ENCODE measurements at regions not wholly inside any gene's neighbourhood (a gene's known extent, or its start where the extent isn't known, plus 50 kb on each side); places are given as distances from the start of the nearest gene placed in this dataset.

- H3K9me3 ChIP-seq (ENCODE audit: insufficient read depth, low read depth, low read length): no peaks in the 10 kb centered on the region
- no peak overlapping the region for H3K4me2 ChIP-seq (ENCODE audit: low read length)
- H3K36me3 ChIP-seq (ENCODE audit: insufficient read depth, low read length): no peaks in the 10 kb centered on the region
- DNase-seq (ENCODE audit: low read depth): no peak
- H4K20me1 ChIP-seq (ENCODE audit: insufficient read depth, low read length): no peaks in the 10 kb centered on the region
- H3K4me1 ChIP-seq (ENCODE audit: insufficient read depth, low read length): no peaks in the 10 kb centered on the region
- H3K27me3 Mint-ChIP-seq (ENCODE audit: low read depth, unreplicated experiment): no peaks in the 10 kb centered on the region
- no peak for TF ChIP-seq CTCF (IDR thresholded peaks at IDR 0.05; ENCODE audit: insufficient read depth, low read depth, low read length)
- no peak for TF ChIP-seq EZH2 (IDR thresholded peaks at IDR 0.05; ENCODE audit: insufficient read depth, low read length)
- peaks cover 2% of the 10 kb centered on the region for H3K9me3 Mint-ChIP-seq (ENCODE audit: unreplicated experiment)
- no peaks in the 10 kb centered on the region for H3K79me2 ChIP-seq (ENCODE audit: insufficient read depth, low read length)
- no peak overlapping the region for H3K4me3 ChIP-seq (ENCODE audit: insufficient read depth, low read depth, low read length)
- no peaks in the 10 kb centered on the region for H3K27me3 ChIP-seq (ENCODE audit: insufficient read depth, low read length)
- no peaks in the 10 kb centered on the region for H3K36me3 Mint-ChIP-seq (ENCODE audit: low read depth, unreplicated experiment)
- H3K4me1 Mint-ChIP-seq (ENCODE audit: low read depth, unreplicated experiment): peaks cover 1% of the 10 kb centered on the region
- H3K4me3 Mint-ChIP-seq (ENCODE audit: unreplicated experiment): no peak overlapping the region
- FAIRE-seq: no peak
- no peak overlapping the region for H2AFZ ChIP-seq (ENCODE audit: low read depth, low read length)
- H3K9ac ChIP-seq (ENCODE audit: low read length): no peak overlapping the region
- H3K27ac Mint-ChIP-seq (ENCODE audit: unreplicated experiment): no peak overlapping the region
- H3K27ac ChIP-seq (ENCODE audit: low read depth, low read length): no peak overlapping the region
Measured at GRCh38 chr6:128616342-128616741, 95.9 kb upstream of the PTPRK start.

GRCh38 chr6:128606611-128607010 lies 86.2 kb upstream of the PTPRK start:
- Histone ChIP-seq H3K4me2 (ENCODE audit: low read length) (no peak overlapping the region), H3K36me3 (ENCODE audit: insufficient read depth, low read length) (no peaks in the 10 kb centered on the region), H4K20me1 (ENCODE audit: insufficient read depth, low read length) (no peaks in the 10 kb centered on the region), H3K9me3 (ENCODE audit: insufficient read depth, low read depth, low read length) (no peaks in the 10 kb centered on the region), H3K4me3 (ENCODE audit: insufficient read depth, low read depth, low read length) (no peak overlapping the region), H2AFZ (ENCODE audit: low read depth, low read length) (no peak overlapping the region), H3K27ac (ENCODE audit: low read depth, low read length) (no peak overlapping the region), H3K4me1 (ENCODE audit: insufficient read depth, low read length) (no peaks in the 10 kb centered on the region), H3K9ac (ENCODE audit: low read length) (no peak overlapping the region), H3K27me3 (ENCODE audit: insufficient read depth, low read length) (no peaks in the 10 kb centered on the region), H3K79me2 (ENCODE audit: insufficient read depth, low read length) (no peaks in the 10 kb centered on the region)
- Mint-ChIP-seq H3K4me3 (ENCODE audit: unreplicated experiment) (no peak overlapping the region), H3K36me3 (ENCODE audit: low read depth, unreplicated experiment) (no peaks in the 10 kb centered on the region), H3K27ac (ENCODE audit: unreplicated experiment) (no peak overlapping the region), H3K9me3 (ENCODE audit: unreplicated experiment) (no peaks in the 10 kb centered on the region), H3K27me3 (ENCODE audit: low read depth, unreplicated experiment) (no peaks in the 10 kb centered on the region), H3K4me1 (ENCODE audit: low read depth, unreplicated experiment) (peaks cover 15% of the 10 kb centered on the region)
- FAIRE-seq (no peak), DNase-seq (ENCODE audit: low read depth) (no peak)
- TF ChIP-seq EZH2 (IDR thresholded peaks at IDR 0.05; ENCODE audit: insufficient read depth, low read length): no peak
- TF ChIP-seq CTCF (IDR thresholded peaks at IDR 0.05; ENCODE audit: insufficient read depth, low read depth, low read length): no peak

GRCh38 chr6:128605961-128606360 lies 85.6 kb upstream of the PTPRK start:
- Histone ChIP-seq H3K36me3 (ENCODE audit: insufficient read depth, low read length) (no peaks in the 10 kb centered on the region), H3K4me2 (ENCODE audit: low read length) (no peak overlapping the region), H3K9ac (ENCODE audit: low read length) (no peak overlapping the region), H3K79me2 (ENCODE audit: insufficient read depth, low read length) (no peaks in the 10 kb centered on the region), H3K4me3 (ENCODE audit: insufficient read depth, low read depth, low read length) (no peak overlapping the region), H3K4me1 (ENCODE audit: insufficient read depth, low read length) (peaks cover 3% of the 10 kb centered on the region), H4K20me1 (ENCODE audit: insufficient read depth, low read length) (no peaks in the 10 kb centered on the region), H3K27me3 (ENCODE audit: insufficient read depth, low read length) (no peaks in the 10 kb centered on the region), H3K27ac (ENCODE audit: low read depth, low read length) (no peak overlapping the region), H3K9me3 (ENCODE audit: insufficient read depth, low read depth, low read length) (no peaks in the 10 kb centered on the region), H2AFZ (ENCODE audit: low read depth, low read length) (no peak overlapping the region)
- no peak for FAIRE-seq
- Mint-ChIP-seq H3K4me1 (ENCODE audit: low read depth, unreplicated experiment) (peaks cover 22% of the 10 kb centered on the region), H3K27me3 (ENCODE audit: low read depth, unreplicated experiment) (no peaks in the 10 kb centered on the region), H3K4me3 (ENCODE audit: unreplicated experiment) (no peak overlapping the region), H3K27ac (ENCODE audit: unreplicated experiment) (no peak overlapping the region), H3K9me3 (ENCODE audit: unreplicated experiment) (no peaks in the 10 kb centered on the region), H3K36me3 (ENCODE audit: low read depth, unreplicated experiment) (no peaks in the 10 kb centered on the region)
- TF ChIP-seq EZH2 (IDR thresholded peaks at IDR 0.05; ENCODE audit: insufficient read depth, low read length) (no peak), CTCF (IDR thresholded peaks at IDR 0.05; ENCODE audit: insufficient read depth, low read depth, low read length) (no peak)
- DNase-seq (ENCODE audit: low read depth): peak; percentile 8
